Amniotic stem cell (primary cell): ENCODE measurements at regions not wholly inside any gene's neighbourhood (a gene's known extent, or its start where the extent isn't known, plus 50 kb on each side); places are given as distances from the start of the nearest gene placed in this dataset.
"Not testable (repeated sequence)": the region's sequence is repeated elsewhere in the genome, so short reads cannot be mapped to it uniquely, and the experiment has no call there.

Source experiments
- DNase-seq: peaks from one replicate; lab custom pipeline; 2025; lab: John Stamatoyannopoulos, UW

- no peak for DNase-seq
These were observed 378.8 kb downstream of the MED13L start for GRCh38 chr12:115898670-115899069.

GRCh38 chr12:115897729-115898128, 379.8 kb downstream of the MED13L start:
- DNase-seq = no peak

DNA sequence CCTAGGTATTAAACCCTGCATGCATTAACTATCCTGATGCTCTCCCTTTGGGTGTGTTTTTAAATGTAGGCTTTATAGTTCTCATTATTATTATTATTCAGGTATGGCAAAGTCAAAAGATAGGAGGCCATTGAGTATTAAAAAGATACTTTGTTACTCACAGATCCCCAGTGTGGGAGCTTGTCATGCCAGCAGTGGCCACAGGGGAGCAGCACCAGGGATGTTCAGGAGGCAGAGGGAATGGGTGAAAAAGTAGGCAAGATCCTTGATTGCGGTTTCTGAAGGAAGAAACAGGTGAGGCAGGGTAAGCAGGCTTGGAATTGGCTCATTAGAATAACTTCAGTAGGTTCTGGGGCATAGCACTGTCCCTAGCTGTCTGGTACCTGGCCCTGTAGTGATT, 382.2 kb downstream of the MED13L start:
- DNase-seq = no peak

GRCh38 chr12:115891556-115892164, 385.8 kb downstream of the MED13L start:
- no peak for DNase-seq

DNA sequence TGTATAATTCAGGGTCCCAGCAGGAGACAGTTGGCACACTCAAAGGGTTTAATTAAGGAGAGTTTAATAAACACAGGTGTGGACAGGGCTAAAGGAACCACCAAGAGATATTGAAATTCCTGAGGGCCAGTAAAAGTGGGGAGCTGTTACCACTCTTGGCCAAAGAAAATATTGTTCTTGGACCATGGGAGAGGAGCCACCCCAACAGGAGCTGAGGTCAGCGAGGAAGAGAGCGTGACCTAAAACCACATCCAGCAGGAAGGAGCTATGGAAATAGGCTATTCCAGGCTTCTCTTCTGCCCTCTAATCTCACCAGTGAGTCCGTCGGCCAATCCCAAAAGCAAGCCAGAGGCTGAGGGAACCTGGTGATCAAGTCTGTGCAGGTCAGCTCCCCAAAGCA, 390.8 kb downstream of the MED13L start:
- DNase-seq = no peak

DNA sequence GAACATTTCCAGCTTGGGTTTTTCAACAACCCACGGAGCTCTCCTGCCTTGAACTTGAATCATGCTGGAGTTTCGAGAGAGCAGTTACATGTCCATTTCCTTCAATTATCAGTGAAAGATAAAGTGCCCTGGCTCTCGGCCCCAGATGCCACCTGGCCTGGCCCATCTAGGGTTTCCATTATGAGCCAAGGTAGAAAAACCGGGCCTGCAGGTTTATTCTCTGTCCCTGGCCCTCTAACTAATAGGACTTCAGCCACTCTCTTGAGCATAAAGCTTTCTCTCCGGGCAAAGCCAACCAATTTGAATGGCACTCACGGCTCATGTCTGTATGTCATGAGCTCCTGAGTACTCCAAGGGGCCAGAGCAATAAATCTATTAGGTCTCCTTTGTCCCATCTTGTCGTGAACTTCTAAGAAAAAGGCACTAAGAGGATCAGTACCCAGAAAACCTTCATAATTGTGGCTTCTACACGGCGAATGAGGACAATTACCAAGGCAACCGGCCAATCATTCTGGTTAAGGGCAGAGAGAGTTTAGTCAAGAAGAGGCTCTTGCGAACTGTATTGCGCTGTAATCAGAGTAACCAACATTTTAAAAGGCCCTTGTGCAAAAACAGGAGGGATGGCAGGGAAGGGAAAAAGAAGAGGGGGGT, 392.3 kb downstream of the MED13L start:
- no peak for DNase-seq

DNA sequence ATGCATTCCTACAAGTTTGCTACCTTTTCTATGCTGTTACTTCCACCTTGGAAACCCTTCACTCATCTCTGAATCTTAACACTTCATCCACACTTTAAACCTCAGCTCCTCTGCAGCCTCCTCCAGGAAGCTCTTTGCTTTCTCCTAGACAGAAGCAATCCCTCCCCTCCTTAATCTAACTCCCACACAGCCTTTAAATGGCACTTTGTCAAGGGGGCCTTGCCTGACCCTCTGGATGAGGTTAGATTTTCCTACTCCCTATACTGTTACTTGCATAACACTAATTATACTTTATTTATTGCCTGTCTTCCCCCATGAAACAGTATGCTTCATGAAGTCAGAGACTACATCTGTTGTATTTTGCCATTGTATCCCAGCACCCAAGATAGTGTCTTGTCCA, 394.6 kb downstream of the MED13L start:
- DNase-seq = no peak

GRCh38 chr12:115880238-115880637, 397.3 kb downstream of the MED13L start:
- DNase-seq = no peak

- DNase-seq = no peak
These were observed 398.1 kb downstream of the MED13L start for GRCh38 chr12:115879354-115879753.

DNA sequence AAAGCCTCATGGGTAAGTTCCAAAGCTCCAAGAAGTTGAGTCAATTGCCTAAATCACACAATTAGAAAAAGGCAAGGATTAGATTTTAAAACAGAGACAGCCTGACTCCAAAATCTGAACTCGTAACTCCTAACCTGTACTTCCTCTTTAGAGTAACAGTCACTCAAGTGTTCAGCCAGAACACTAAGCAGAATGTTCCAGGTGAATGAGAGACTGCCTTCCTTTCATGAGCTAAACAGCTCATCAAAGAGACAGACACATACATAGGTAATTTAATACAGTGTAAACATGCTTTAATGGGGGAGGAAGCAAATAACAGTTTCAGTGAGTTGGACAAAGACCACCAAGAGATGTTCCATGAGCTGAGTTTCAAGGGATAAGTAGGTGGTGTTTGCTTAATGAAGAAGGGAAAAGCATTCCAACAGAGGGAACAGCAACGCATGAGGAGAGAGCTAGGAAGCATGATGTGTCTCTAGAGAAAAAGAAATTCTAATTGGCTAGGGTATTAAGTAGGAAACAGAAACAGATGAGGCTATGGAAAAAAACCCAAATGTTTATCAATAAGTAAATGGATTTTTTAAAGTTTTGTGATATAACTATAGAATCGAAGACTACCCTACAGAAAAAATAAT, 403.9 kb downstream of the MED13L start:
- no peak for DNase-seq

DNA sequence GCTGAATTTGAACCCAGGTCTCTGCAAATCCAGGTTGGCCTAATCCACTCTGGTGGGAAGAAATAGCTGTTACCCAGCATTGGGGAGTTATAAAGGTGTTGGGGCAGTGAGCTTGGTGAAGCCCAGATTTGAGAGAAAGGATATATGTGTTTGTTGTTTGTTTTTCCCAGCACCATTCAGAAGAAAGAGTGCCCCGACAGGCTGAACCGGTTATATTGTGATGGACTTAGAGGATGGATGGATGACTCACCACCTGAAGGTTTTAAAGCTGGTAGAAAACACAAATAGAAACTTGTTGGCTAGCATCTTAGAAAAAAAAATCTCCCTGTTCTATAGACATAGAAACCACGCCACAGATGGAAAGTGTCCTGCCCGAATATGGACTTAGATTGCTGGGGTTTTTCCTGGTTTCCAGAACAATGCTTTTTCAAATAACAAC, 404.6 kb downstream of the MED13L start:
- DNase-seq = no peak

- no peak for DNase-seq
These were observed 405.3 kb downstream of the MED13L start for GRCh38 chr12:115872212-115872611.

- no peak for DNase-seq
These were observed 405.8 kb downstream of the MED13L start for GRCh38 chr12:115871714-115872113.

GRCh38 chr12:115870510-115870909, 407.0 kb downstream of the MED13L start:
- no peak for DNase-seq

DNA sequence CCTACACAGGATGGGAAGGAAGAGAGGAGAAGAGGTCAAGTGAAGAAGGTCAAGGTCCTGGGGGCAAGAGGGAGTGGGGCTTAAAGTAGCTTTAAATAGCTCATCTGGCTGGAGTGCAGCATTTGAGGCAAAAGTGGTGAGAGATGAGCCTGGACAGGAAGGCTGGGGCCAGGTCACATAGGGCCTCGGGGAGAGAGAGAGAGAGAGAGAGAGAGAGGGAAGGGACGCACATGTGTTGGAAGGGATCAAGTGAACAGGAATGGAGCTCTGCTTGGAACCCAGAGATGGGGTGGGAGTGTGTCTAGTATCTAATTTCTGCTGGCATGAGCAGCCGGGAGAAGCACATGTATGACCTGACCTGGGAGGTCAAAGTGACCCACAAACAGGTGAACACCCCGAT, 407.5 kb downstream of the MED13L start:
- DNase-seq = no peak

- DNase-seq = no peak
These were observed 407.9 kb downstream of the MED13L start for GRCh38 chr12:115869604-115870003.

- no peak for DNase-seq
These were observed 408.9 kb downstream of the MED13L start for GRCh38 chr12:115868624-115869023.

- no peak for DNase-seq
These were observed 409.6 kb downstream of the MED13L start for GRCh38 chr12:115867854-115868253.

GRCh38 chr12:115866909-115867525, 410.5 kb downstream of the MED13L start:
- DNase-seq = no peak

DNA sequence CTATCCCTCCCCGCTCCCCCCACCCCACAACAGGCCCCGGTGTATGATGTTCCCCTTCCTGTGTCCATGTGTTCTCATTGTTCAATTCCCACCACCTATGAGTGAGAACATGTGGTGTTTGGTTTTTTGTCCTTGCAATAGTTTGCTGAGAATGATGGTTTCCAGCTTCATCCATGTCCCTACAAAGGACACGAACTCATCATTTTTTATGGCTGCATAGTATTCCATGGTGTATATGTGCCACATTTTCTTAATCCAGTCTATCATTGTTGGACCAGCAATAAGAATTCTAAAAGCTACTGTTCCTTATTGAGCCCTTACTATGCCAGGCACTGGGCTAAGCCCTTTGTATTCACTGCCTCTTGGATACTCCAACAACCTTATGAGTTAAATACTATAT, 411.2 kb downstream of the MED13L start:
- not testable (repeated sequence) for DNase-seq

DNA sequence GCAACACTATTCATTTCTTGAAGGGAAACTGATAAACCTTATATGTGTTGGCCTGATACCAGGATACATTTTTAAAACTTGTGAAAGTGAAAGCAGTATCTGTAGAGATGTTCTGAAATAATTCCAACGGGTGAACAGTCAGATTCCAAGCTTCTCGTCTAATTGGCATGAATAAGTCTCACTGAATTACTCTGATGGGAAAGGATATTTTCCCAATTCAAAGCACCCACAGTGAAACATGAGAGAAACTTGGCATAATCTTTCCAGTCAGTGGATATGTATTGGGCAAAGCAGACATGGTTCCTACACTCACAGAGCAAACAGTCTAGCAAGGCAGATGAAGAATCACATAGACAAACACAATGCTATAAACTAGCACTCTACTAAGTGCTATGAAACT, 413.1 kb downstream of the MED13L start:
- no peak for DNase-seq

GRCh38 chr12:115860619-115861018, 416.9 kb downstream of the MED13L start:
- DNase-seq = no peak

DNA sequence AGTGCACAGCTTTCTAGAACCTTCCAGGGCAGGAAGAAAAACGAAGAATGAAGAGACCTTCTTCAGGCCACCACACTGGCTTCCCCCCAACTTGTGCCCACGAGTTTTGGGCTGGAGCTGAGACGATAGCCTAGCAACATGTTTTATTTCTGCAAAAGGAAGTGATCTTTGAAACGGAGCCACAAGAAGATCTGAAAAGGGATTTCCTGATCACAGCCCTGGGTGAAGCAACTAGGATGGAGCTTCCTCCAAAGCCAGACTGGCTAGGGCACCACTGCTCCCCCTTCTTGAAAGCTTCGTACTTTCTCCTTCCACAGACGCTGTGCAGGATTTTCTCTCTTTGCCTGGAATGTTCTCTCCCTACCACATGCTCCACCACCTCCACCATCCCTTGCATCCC, 418.3 kb downstream of the MED13L start:
- no peak for DNase-seq
